Breast epithelium (tissue), 4 donors: ENCODE measurements at regions not wholly inside any gene's neighbourhood (a gene's known extent, or its start where the extent isn't known, plus 50 kb on each side); places are given as distances from the start of the nearest gene placed in this dataset.

Source experiments
- DNase-seq, 2 donors: peaks; one replicate each; pipeline ENCODE4 v3.0.0-alpha.2; 2019; ENCODE audit warnings: low spot score in 2 of 2
- H3K27ac ChIP-seq, 2 donors: fragments of 200-600 bp; sonication (generic) in 1 of 2; one replicate each; pipeline ENCODE4 v1.5.1; 2016 to 2019; ENCODE audit warnings: mild to moderate bottlenecking in 1 of 2
- H3K27me3 ChIP-seq, 2 donors: fragments of 200-600 bp; sonication (generic) in 1 of 2; one replicate each; pipeline versions ENCODE4 v1.5.1 to v1.6.0; 2017 to 2019; ENCODE audit warnings: control low read depth in 1 of 2, mild to moderate bottlenecking in 1 of 2
- H3K36me3 ChIP-seq: fragments of 200-600 bp; one replicate; pipeline ENCODE4 v1.5.1; 2019
- H3K4me1 ChIP-seq, 2 donors: fragments of 200-600 bp; sonication (generic); one replicate each; pipeline ENCODE4 v1.5.1; 2016 to 2019; ENCODE audit warnings: control low read depth in 1 of 2
- H3K4me3 ChIP-seq, 3 donors: fragments of 200-600 bp; sonication (generic); 1 replicate in 2 of 3; 2 replicates in 1 of 3; pipeline ENCODE4 v1.5.1; 2016 to 2019; ENCODE audit warnings: mild to moderate bottlenecking in 3 of 3, moderate library complexity in 2 of 3
- H3K9me3 ChIP-seq, 2 donors: fragments of 200-600 bp; sonication (generic) in 1 of 2; one replicate each; pipeline ENCODE4 v1.5.1; 2016 to 2019; ENCODE audit warnings: control low read depth in 1 of 2
- POLR2A ChIP-seq: fragments of 450-650 bp; IDR thresholded peaks from one replicate; pipeline ENCODE4 v1.6.1; 2016; ENCODE audit warnings: antibody characterized with exemption, mild to moderate bottlenecking, moderate library complexity
- POLR2AphosphoS5 ChIP-seq, 3 donors: sonication (generic); formaldehyde crosslinking; IDR thresholded peaks; one replicate each; pipeline ENCODE4 v1.6.1; 2017; ENCODE audit warnings: antibody characterized with exemption in 3 of 3
- intact Hi-C: fragments of 100-400 bp; cut with DNase I; formaldehyde crosslinking; loops from one replicate; pipeline ENCODE4 v1.15.1; 2023; ENCODE audit warnings: low total_unique reads
- TF ChIP-seq, protein P1 (sequence below), 3 donors: fragments of 450-650 bp; IDR thresholded peaks; one replicate each; pipeline ENCODE4 v1.5.1; 2016 to 2017; ENCODE audit warnings: antibody characterized with exemption in 3 of 3, mild to moderate bottlenecking in 3 of 3, moderate library complexity in 3 of 3

DNA sequence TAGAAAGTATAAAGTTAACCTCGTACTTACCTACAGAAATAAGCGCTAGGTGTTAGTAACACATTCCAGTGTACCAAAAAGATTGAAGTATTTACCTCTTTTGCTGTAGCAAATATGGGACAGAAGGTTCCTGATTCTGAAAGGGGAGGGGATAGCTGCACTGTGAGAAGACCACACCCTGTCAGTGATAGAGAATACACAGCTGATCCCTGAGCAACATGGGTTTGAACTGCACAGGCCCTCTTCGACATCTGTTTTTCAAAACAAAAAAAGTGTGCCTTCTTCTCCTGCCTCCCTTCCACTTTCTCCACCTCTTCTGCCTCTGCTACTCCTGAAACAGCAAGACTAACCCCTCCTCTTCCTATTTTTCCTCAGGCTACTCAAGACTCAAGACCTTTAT lies 201.8 kb upstream of the SLIT2 start:
- intact Hi-C loops = no loop called here
- H3K27ac ChIP-seq = no peak overlapping the region
- H3K4me3 ChIP-seq = no peak overlapping the region
- H3K4me1 ChIP-seq = no peaks in the 10 kb centered on the region
- DNase-seq = no peak
- H3K27me3 ChIP-seq = no peaks in the 10 kb centered on the region
- H3K36me3 ChIP-seq = no peaks in the 10 kb centered on the region
- no peaks in the 10 kb centered on the region for H3K9me3 ChIP-seq
- TF ChIP-seq POLR2AphosphoS5 (IDR thresholded peaks at IDR 0.05) (no peak), POLR2A (no peak)
- TF ChIP-seq, protein P1, sequence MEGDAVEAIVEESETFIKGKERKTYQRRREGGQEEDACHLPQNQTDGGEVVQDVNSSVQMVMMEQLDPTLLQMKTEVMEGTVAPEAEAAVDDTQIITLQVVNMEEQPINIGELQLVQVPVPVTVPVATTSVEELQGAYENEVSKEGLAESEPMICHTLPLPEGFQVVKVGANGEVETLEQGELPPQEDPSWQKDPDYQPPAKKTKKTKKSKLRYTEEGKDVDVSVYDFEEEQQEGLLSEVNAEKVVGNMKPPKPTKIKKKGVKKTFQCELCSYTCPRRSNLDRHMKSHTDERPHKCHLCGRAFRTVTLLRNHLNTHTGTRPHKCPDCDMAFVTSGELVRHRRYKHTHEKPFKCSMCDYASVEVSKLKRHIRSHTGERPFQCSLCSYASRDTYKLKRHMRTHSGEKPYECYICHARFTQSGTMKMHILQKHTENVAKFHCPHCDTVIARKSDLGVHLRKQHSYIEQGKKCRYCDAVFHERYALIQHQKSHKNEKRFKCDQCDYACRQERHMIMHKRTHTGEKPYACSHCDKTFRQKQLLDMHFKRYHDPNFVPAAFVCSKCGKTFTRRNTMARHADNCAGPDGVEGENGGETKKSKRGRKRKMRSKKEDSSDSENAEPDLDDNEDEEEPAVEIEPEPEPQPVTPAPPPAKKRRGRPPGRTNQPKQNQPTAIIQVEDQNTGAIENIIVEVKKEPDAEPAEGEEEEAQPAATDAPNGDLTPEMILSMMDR (IDR thresholded peaks at IDR 0.05) = no peak

GRCh38 chr4:20046931-20047677 lies 204.6 kb upstream of the SLIT2 start:
- H3K9me3 ChIP-seq = no peaks in the 10 kb centered on the region
- DNase-seq = no peak
- no peak for TF ChIP-seq POLR2A
- TF ChIP-seq POLR2AphosphoS5 (IDR thresholded peaks at IDR 0.05) = no peak
- TF ChIP-seq, protein P1 (IDR thresholded peaks at IDR 0.05) = no peak
- no peaks in the 10 kb centered on the region for H3K36me3 ChIP-seq
- intact Hi-C loops = no loop called here
- no peak overlapping the region for H3K27ac ChIP-seq
- H3K27me3 ChIP-seq = no peaks in the 10 kb centered on the region
- peaks cover 0 to 3% of the 10 kb centered on the region in 2 donors for H3K4me1 ChIP-seq
- no peak overlapping the region for H3K4me3 ChIP-seq

- H3K9me3 ChIP-seq = no peaks in the 10 kb centered on the region
- no peaks in the 10 kb centered on the region for H3K27me3 ChIP-seq
- TF ChIP-seq POLR2AphosphoS5 (IDR thresholded peaks at IDR 0.05) (no peak), POLR2A (no peak)
- TF ChIP-seq, protein P1 (IDR thresholded peaks at IDR 0.05) = no peak
- intact Hi-C loops = no loop called here
- H3K4me3 ChIP-seq = no peak overlapping the region
- H3K36me3 ChIP-seq = no peaks in the 10 kb centered on the region
- H3K4me1 ChIP-seq = peaks cover 0 to 3% of the 10 kb centered on the region in 2 donors
- no peak for DNase-seq
- H3K27ac ChIP-seq = no peak overlapping the region
Observed at GRCh38 chr4:20046179-20046578, 205.5 kb upstream of the SLIT2 start.

GRCh38 chr4:20044966-20045365 lies 206.7 kb upstream of the SLIT2 start:
- H3K4me1 ChIP-seq = peaks cover 0 to 3% of the 10 kb centered on the region in 2 donors
- H3K36me3 ChIP-seq = no peaks in the 10 kb centered on the region
- no peak for TF ChIP-seq POLR2AphosphoS5 (IDR thresholded peaks at IDR 0.05)
- TF ChIP-seq, protein P1 (IDR thresholded peaks at IDR 0.05) = no peak
- TF ChIP-seq POLR2A = no peak
- intact Hi-C loops = no loop called here
- H3K27ac ChIP-seq = no peak overlapping the region
- no peaks in the 10 kb centered on the region for H3K27me3 ChIP-seq
- H3K4me3 ChIP-seq = no peak overlapping the region
- no peaks in the 10 kb centered on the region for H3K9me3 ChIP-seq
- no peak for DNase-seq

- TF ChIP-seq POLR2AphosphoS5 (IDR thresholded peaks at IDR 0.05) = no peak
- TF ChIP-seq POLR2A = no peak
- TF ChIP-seq, protein P1 (IDR thresholded peaks at IDR 0.05) = no peak
- no peaks in the 10 kb centered on the region for H3K36me3 ChIP-seq
- H3K27me3 ChIP-seq = no peaks in the 10 kb centered on the region
- peaks cover 0 to 3% of the 10 kb centered on the region in 2 donors for H3K4me1 ChIP-seq
- no peak overlapping the region for H3K27ac ChIP-seq
- no peak overlapping the region for H3K4me3 ChIP-seq
- no peak for DNase-seq
- H3K9me3 ChIP-seq = no peaks in the 10 kb centered on the region
- intact Hi-C loops = no loop called here
Observed at GRCh38 chr4:20044502-20044911, 207.2 kb upstream of the SLIT2 start.
